ENCODE measurements at regions not wholly inside any gene's neighbourhood (a gene's known extent, or its start where the extent isn't known, plus 50 kb on each side); places are given as distances from the start of the nearest gene placed in this dataset.
"Not testable (repeated sequence)": the region's sequence is repeated elsewhere in the genome, so short reads cannot be mapped to it uniquely, and the experiment has no call there.

- Histone ChIP-seq H3K9me3 (ENCODE audit: insufficient read depth, low read depth, low read length) (no peaks in the 10 kb centered on the region), H3K36me3 (ENCODE audit: insufficient read depth, low read length) (no peaks in the 10 kb centered on the region), H4K20me1 (ENCODE audit: insufficient read depth, low read length) (no peaks in the 10 kb centered on the region), H3K27me3 (ENCODE audit: insufficient read depth, low read length) (no peaks in the 10 kb centered on the region), H3K4me3 (ENCODE audit: insufficient read depth, low read depth, low read length) (no peak overlapping the region), H3K4me2 (ENCODE audit: low read length) (no peak overlapping the region), H2AFZ (ENCODE audit: low read depth, low read length) (no peak overlapping the region), H3K27ac (ENCODE audit: low read depth, low read length) (no peak overlapping the region), H3K79me2 (ENCODE audit: insufficient read depth, low read length) (no peaks in the 10 kb centered on the region), H3K9ac (ENCODE audit: low read length) (no peak overlapping the region), H3K4me1 (ENCODE audit: insufficient read depth, low read length) (no peaks in the 10 kb centered on the region)
- FAIRE-seq = no peak
- Mint-ChIP-seq H3K36me3 (ENCODE audit: low read depth, unreplicated experiment) (no peaks in the 10 kb centered on the region), H3K4me3 (ENCODE audit: unreplicated experiment) (no peak overlapping the region), H3K27me3 (ENCODE audit: low read depth, unreplicated experiment) (no peaks in the 10 kb centered on the region), H3K27ac (ENCODE audit: unreplicated experiment) (no peak overlapping the region), H3K9me3 (ENCODE audit: unreplicated experiment) (no peaks in the 10 kb centered on the region), H3K4me1 (ENCODE audit: low read depth, unreplicated experiment) (no peaks in the 10 kb centered on the region)
- no peak for TF ChIP-seq EZH2 (IDR thresholded peaks at IDR 0.05; ENCODE audit: insufficient read depth, low read length)
- no peak for TF ChIP-seq CTCF (IDR thresholded peaks at IDR 0.05; ENCODE audit: insufficient read depth, low read depth, low read length)
- no peak for DNase-seq (ENCODE audit: low read depth)
Measured at GRCh38 chr4:134935320-134935719, 733.7 kb upstream of the PABPC4L start.

GRCh38 chr4:134934036-134934808, 732.6 kb upstream of the PABPC4L start:
- Histone ChIP-seq H3K4me1 (ENCODE audit: insufficient read depth, low read length) (no peaks in the 10 kb centered on the region), H4K20me1 (ENCODE audit: insufficient read depth, low read length) (no peaks in the 10 kb centered on the region), H3K79me2 (ENCODE audit: insufficient read depth, low read length) (no peaks in the 10 kb centered on the region), H3K27ac (ENCODE audit: low read depth, low read length) (no peak overlapping the region), H3K27me3 (ENCODE audit: insufficient read depth, low read length) (no peaks in the 10 kb centered on the region), H2AFZ (ENCODE audit: low read depth, low read length) (no peak overlapping the region), H3K4me2 (ENCODE audit: low read length) (no peak overlapping the region), H3K9me3 (ENCODE audit: insufficient read depth, low read depth, low read length) (no peaks in the 10 kb centered on the region), H3K9ac (ENCODE audit: low read length) (no peak overlapping the region), H3K36me3 (ENCODE audit: insufficient read depth, low read length) (no peaks in the 10 kb centered on the region), H3K4me3 (ENCODE audit: insufficient read depth, low read depth, low read length) (no peak overlapping the region)
- Mint-ChIP-seq H3K9me3 (ENCODE audit: unreplicated experiment) (no peaks in the 10 kb centered on the region), H3K4me3 (ENCODE audit: unreplicated experiment) (no peak overlapping the region), H3K27ac (ENCODE audit: unreplicated experiment) (no peak overlapping the region), H3K27me3 (ENCODE audit: low read depth, unreplicated experiment) (no peaks in the 10 kb centered on the region), H3K4me1 (ENCODE audit: low read depth, unreplicated experiment) (no peaks in the 10 kb centered on the region), H3K36me3 (ENCODE audit: low read depth, unreplicated experiment) (no peaks in the 10 kb centered on the region)
- no peak for FAIRE-seq
- no peak for DNase-seq (ENCODE audit: low read depth)
- no peak for TF ChIP-seq EZH2 (IDR thresholded peaks at IDR 0.05; ENCODE audit: insufficient read depth, low read length)
- TF ChIP-seq CTCF (IDR thresholded peaks at IDR 0.05; ENCODE audit: insufficient read depth, low read depth, low read length) = no peak

GRCh38 chr4:134915355-134915754, 713.8 kb upstream of the PABPC4L start:
- Histone ChIP-seq H3K9ac (ENCODE audit: low read length) (no peak overlapping the region), H4K20me1 (ENCODE audit: insufficient read depth, low read length) (no peaks in the 10 kb centered on the region), H3K4me1 (ENCODE audit: insufficient read depth, low read length) (no peaks in the 10 kb centered on the region), H3K27ac (ENCODE audit: low read depth, low read length) (no peak overlapping the region), H3K4me2 (ENCODE audit: low read length) (no peak overlapping the region), H3K27me3 (ENCODE audit: insufficient read depth, low read length) (no peaks in the 10 kb centered on the region), H3K4me3 (ENCODE audit: insufficient read depth, low read depth, low read length) (no peak overlapping the region), H3K36me3 (ENCODE audit: insufficient read depth, low read length) (no peaks in the 10 kb centered on the region), H3K79me2 (ENCODE audit: insufficient read depth, low read length) (no peaks in the 10 kb centered on the region), H3K9me3 (ENCODE audit: insufficient read depth, low read depth, low read length) (no peaks in the 10 kb centered on the region), H2AFZ (ENCODE audit: low read depth, low read length) (no peak overlapping the region)
- FAIRE-seq = no peak
- Mint-ChIP-seq H3K9me3 (ENCODE audit: unreplicated experiment) (no peaks in the 10 kb centered on the region), H3K27me3 (ENCODE audit: low read depth, unreplicated experiment) (no peaks in the 10 kb centered on the region), H3K27ac (ENCODE audit: unreplicated experiment) (no peak overlapping the region), H3K4me3 (ENCODE audit: unreplicated experiment) (no peak overlapping the region), H3K4me1 (ENCODE audit: low read depth, unreplicated experiment) (no peaks in the 10 kb centered on the region), H3K36me3 (ENCODE audit: low read depth, unreplicated experiment) (no peaks in the 10 kb centered on the region)
- TF ChIP-seq EZH2 (IDR thresholded peaks at IDR 0.05; ENCODE audit: insufficient read depth, low read length) (no peak), CTCF (IDR thresholded peaks at IDR 0.05; ENCODE audit: insufficient read depth, low read depth, low read length) (no peak)
- DNase-seq (ENCODE audit: low read depth) = no peak

- not testable (repeated sequence) for H3K4me3 ChIP-seq (ENCODE audit: insufficient read depth, low read depth, low read length); H3K79me2 ChIP-seq (ENCODE audit: insufficient read depth, low read length); H3K27me3 ChIP-seq (ENCODE audit: insufficient read depth, low read length); H3K9me3 ChIP-seq (ENCODE audit: insufficient read depth, low read depth, low read length); H3K4me2 ChIP-seq (ENCODE audit: low read length); H3K4me1 Mint-ChIP-seq (ENCODE audit: low read depth, unreplicated experiment); H3K27me3 Mint-ChIP-seq (ENCODE audit: low read depth, unreplicated experiment); FAIRE-seq; H3K36me3 Mint-ChIP-seq (ENCODE audit: low read depth, unreplicated experiment); H4K20me1 ChIP-seq (ENCODE audit: insufficient read depth, low read length); H3K9ac ChIP-seq (ENCODE audit: low read length); DNase-seq (ENCODE audit: low read depth); H3K36me3 ChIP-seq (ENCODE audit: insufficient read depth, low read length); H3K4me3 Mint-ChIP-seq (ENCODE audit: unreplicated experiment); H3K27ac ChIP-seq (ENCODE audit: low read depth, low read length); H2AFZ ChIP-seq (ENCODE audit: low read depth, low read length); H3K9me3 Mint-ChIP-seq (ENCODE audit: unreplicated experiment); H3K4me1 ChIP-seq (ENCODE audit: insufficient read depth, low read length); H3K27ac Mint-ChIP-seq (ENCODE audit: unreplicated experiment)
Measured at GRCh38 chr4:134914250-134914649, 712.7 kb upstream of the PABPC4L start.

All from astrocyte (in vitro differentiated cells and primary cell).